Loucy (cell line): ENCODE measurements at regions not wholly inside any gene's neighbourhood (a gene's known extent, or its start where the extent isn't known, plus 50 kb on each side); places are given as distances from the start of the nearest gene placed in this dataset.

ENCODE experiments used
- CTCF ChIP-seq: fragments of 200-600 bp; sonication (generic); conservative IDR thresholded peaks from 2 replicates; pipeline ENCODE4 v1.5.1; 2014; ENCODE audit warnings: mild to moderate bottlenecking, antibody characterized with exemption, low read length
- EZH2phosphoT487 ChIP-seq: fragments of 200-600 bp; IDR thresholded peaks from 2 replicates; pipeline ENCODE4 v1.6.1; 2018; ENCODE audit warnings: antibody characterized with exemption, mild to moderate bottlenecking, moderate library complexity, borderline replicate concordance

GRCh38 chr4:72670521-72670920 is 101.5 kb upstream of the ADAMTS3 start:
- TF ChIP-seq CTCF: no peak
- TF ChIP-seq EZH2phosphoT487: no peak
